ENCODE measurements at regions not wholly inside any gene's neighbourhood (a gene's known extent, or its start where the extent isn't known, plus 50 kb on each side); places are given as distances from the start of the nearest gene placed in this dataset.

DNA sequence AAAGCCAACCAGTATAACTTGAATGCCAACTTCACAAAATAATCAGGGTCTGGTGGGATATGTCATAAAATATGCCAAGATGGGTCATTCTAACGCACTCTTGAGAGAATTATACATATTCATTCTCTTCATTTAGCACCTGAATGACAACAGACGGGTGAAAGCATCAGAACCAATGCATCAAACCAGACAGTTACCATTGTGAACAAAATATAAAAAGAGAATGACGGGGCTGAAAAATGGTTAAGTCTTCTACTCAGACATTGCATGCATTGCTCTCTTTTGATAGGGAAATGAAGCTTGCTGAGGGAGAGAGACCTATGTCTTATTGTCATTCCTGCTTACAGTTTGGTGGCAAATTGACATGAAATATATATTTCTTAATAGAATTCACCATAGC, 702.1 kb downstream of the NOVA1 start:
- Histone ChIP-seq H3K9ac (ENCODE audit: low read length) (no peak overlapping the region), H3K79me2 (ENCODE audit: insufficient read depth, low read length) (no peaks in the 10 kb centered on the region), H3K4me1 (ENCODE audit: control insufficient read depth in 1 of 2, insufficient read depth in 2 of 2, low read length in 2 of 2) (no peaks in the 10 kb centered on the region), H3K9me3 (ENCODE audit: control insufficient read depth in 1 of 2, insufficient read depth in 1 of 2, low read depth in 1 of 2, low read length in 2 of 2) (peaks cover 14 to 65% of the 10 kb centered on the region in 2 experiments; a peak in 3 of 4 replicates), H3K4me2 (ENCODE audit: low read length) (no peak overlapping the region), H3K36me3 (ENCODE audit: control insufficient read depth in 1 of 2, insufficient read depth in 2 of 2, low read length in 2 of 2) (no peaks in the 10 kb centered on the region), H3K27me3 (ENCODE audit: insufficient read depth, low read length) (no peaks in the 10 kb centered on the region), H3K4me3 (replicated peaks in 1 of 2; ENCODE audit: low read depth in 1 of 2, low read length in 2 of 2) (no peak overlapping the region), H2AFZ (ENCODE audit: low read depth, low read length, poor library complexity, severe bottlenecking) (no peak overlapping the region), H3K9me2 (ENCODE audit: insufficient read depth) (no peaks in the 10 kb centered on the region), H3K27ac (ENCODE audit: low read depth, low read length) (no peak overlapping the region), H4K20me1 (ENCODE audit: insufficient read depth) (no peaks in the 10 kb centered on the region)
- ChIA-PET CTCF (no interaction called here), RAD21 (ENCODE audit: low non-redundant PET in 1 of 2, low total read pairs in 2 of 2, uncharacterized antibody in 2 of 2, unreplicated experiment in 2 of 2) (no interaction called here), POLR2A (no interaction called here)
- TF ChIP-seq ELF1 (IDR thresholded peaks at IDR 0.05; ENCODE audit: borderline replicate concordance, low read depth) = no peak
- no peak for TF ChIP-seq CBX3 (IDR thresholded peaks at IDR 0.05; ENCODE audit: low read depth)
- DNase-seq (ENCODE audit: low read depth, low spot score) (no peak), ATAC-seq (no peak)
- intact Hi-C loops (cut with micrococcal nuclease) = no loop called here
- no TSS peak for BruUV-seq (replicated peaks)

DNA sequence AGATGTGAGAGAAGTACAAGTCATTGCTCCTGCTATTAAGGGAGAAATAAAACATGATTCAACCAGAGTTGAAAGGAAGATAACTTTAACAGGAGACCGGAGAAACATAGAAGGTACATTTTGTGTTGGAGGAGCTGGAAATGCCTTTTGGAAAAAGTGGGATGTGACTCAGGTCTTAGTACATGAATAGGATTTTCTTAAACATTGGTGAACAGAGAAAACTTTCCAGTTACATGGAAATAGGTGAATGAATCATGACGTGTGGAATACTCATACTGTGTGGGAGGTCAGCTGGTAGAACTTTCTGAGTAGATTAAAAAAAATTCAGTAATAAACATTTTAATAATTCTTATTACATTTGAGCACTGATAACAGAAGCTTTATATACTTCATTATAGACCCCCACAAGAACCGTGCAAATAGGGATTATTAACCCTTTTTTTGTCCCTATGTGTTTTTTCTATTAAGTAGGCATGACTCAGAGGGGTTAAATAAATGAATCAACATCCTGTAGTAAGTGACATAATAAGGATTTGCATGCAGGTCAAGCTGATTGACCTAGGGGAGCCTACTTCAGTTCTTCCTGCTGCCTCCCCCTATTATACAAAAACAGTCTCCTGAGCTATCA, 710.5 kb downstream of the NOVA1 start:
- DNase-seq (ENCODE audit: low read depth, low spot score) (no peak), ATAC-seq (no peak)
- Histone ChIP-seq H3K4me2 (ENCODE audit: low read length) (no peak overlapping the region), H3K4me3 (replicated peaks in 1 of 2; ENCODE audit: low read depth in 1 of 2, low read length in 2 of 2) (no peak overlapping the region), H3K79me2 (ENCODE audit: insufficient read depth, low read length) (no peaks in the 10 kb centered on the region), H2AFZ (ENCODE audit: low read depth, low read length, poor library complexity, severe bottlenecking) (no peak overlapping the region), H3K9me3 (ENCODE audit: control insufficient read depth in 1 of 2, insufficient read depth in 1 of 2, low read depth in 1 of 2, low read length in 2 of 2) (peaks cover 17 to 27% of the 10 kb centered on the region in 2 experiments; a peak in 3 of 4 replicates), H4K20me1 (ENCODE audit: insufficient read depth) (no peaks in the 10 kb centered on the region), H3K27ac (ENCODE audit: low read depth, low read length) (no peak overlapping the region), H3K9me2 (ENCODE audit: insufficient read depth) (no peaks in the 10 kb centered on the region), H3K4me1 (ENCODE audit: control insufficient read depth in 1 of 2, insufficient read depth in 2 of 2, low read length in 2 of 2) (no peaks in the 10 kb centered on the region), H3K27me3 (ENCODE audit: insufficient read depth, low read length) (no peaks in the 10 kb centered on the region), H3K36me3 (ENCODE audit: control insufficient read depth in 1 of 2, insufficient read depth in 2 of 2, low read length in 2 of 2) (no peaks in the 10 kb centered on the region), H3K9ac (ENCODE audit: low read length) (no peak overlapping the region)
- RAD21 ChIA-PET (ENCODE audit: low non-redundant PET in 1 of 2, low total read pairs in 2 of 2, uncharacterized antibody in 2 of 2, unreplicated experiment in 2 of 2) = no interaction called here
- intact Hi-C loops (cut with micrococcal nuclease) = no loop called here
- no peak for TF ChIP-seq EZH2 (IDR thresholded peaks at IDR 0.05)
- TF ChIP-seq JUND (IDR thresholded peaks at IDR 0.05) = no peak
- no peak for TF ChIP-seq ZFX (IDR thresholded peaks at IDR 0.05)
- TF ChIP-seq POLR2A (IDR thresholded peaks at IDR 0.05; ENCODE audit: borderline replicate concordance, extremely low read depth, insufficient read depth, insufficient read length) = no peak
- TF ChIP-seq SIN3A (IDR thresholded peaks at IDR 0.05; ENCODE audit: low read depth) = no peak
- BruUV-seq (replicated peaks) = no TSS peak
- CTCF ChIA-PET = no interaction called here
- POLR2A ChIA-PET = no interaction called here

Data from HCT116 (cell line).